Cardiac muscle cell (in vitro differentiated cells and primary cell): ENCODE measurements at regions not wholly inside any gene's neighbourhood (a gene's known extent, or its start where the extent isn't known, plus 50 kb on each side); places are given as distances from the start of the nearest gene placed in this dataset.

ENCODE experiments used
- DNase-seq, 2 donors: peaks; one replicate each; pipeline versions ENCODE4 v3.0.0 to v3.0.0-alpha.2; 2010 to 2017; ENCODE audit warnings: low read depth in 1 of 2, low spot score in 1 of 2
- H3K27ac ChIP-seq: fragments of 200-600 bp; sonication (generic); 2 replicates; pipeline ENCODE4 v1.5.1; 2016
- H3K27me3 ChIP-seq: fragments of 200-600 bp; sonication (generic); 2 replicates; pipeline ENCODE4 v1.6.0; 2016; ENCODE audit warnings: control low read depth
- H3K36me3 ChIP-seq: fragments of 200-600 bp; sonication (generic); 2 replicates; pipeline ENCODE4 v1.5.1; 2016; ENCODE audit warnings: control low read depth
- H3K4me1 ChIP-seq: fragments of 200-600 bp; sonication (generic); 2 replicates; pipeline ENCODE4 v1.8.1; 2017; ENCODE audit warnings: low read depth, mild to moderate bottlenecking, mixed run types
- H3K4me3 ChIP-seq: fragments of 200-600 bp; sonication (generic); 2 replicates; pipeline ENCODE4 v1.5.1; 2016; ENCODE audit warnings: mild to moderate bottlenecking
- H3K9me3 ChIP-seq: fragments of 200-600 bp; sonication (generic); 2 replicates; pipeline ENCODE4 v1.5.1; 2017; ENCODE audit warnings: low read depth, mild to moderate bottlenecking, control low read depth
- CTCF ChIP-seq: IDR thresholded peaks from 2 replicates; pipeline ENCODE4 v1.5.1; 2012; ENCODE audit warnings: low read depth, mild to moderate bottlenecking, low read length

GRCh38 chr13:55538424-55538823 lies 1602.3 kb upstream of the PRR20A start:
- TF ChIP-seq CTCF: no peak
- H3K36me3 ChIP-seq: no peaks in the 10 kb centered on the region
- H3K4me1 ChIP-seq: no peaks in the 10 kb centered on the region
- no peak overlapping the region for H3K4me3 ChIP-seq
- no peak for DNase-seq
- no peak overlapping the region for H3K27ac ChIP-seq
- H3K9me3 ChIP-seq: no peaks in the 10 kb centered on the region
- H3K27me3 ChIP-seq: no peaks in the 10 kb centered on the region

DNA sequence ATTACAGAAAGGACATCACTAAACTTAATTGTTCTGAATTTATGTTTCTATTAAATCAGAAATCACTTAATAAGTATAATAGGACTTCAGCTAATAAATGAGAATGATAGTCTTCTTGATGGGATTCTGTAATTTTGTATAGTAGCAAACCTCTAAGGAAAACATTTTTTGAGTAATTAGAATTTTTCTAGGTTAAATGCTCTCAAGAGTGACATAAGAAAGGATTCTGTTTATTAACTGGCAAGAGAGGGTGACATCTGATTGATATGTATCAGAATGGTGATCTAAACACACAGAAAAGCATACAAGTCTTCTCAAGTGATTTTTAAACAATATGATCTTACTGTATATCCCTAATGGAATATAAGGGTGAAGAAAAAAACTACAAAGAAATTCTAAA lies 1597.7 kb upstream of the PRR20A start:
- H3K4me3 ChIP-seq: no peak overlapping the region
- H3K9me3 ChIP-seq: no peaks in the 10 kb centered on the region
- H3K27ac ChIP-seq: no peak overlapping the region
- H3K27me3 ChIP-seq: no peaks in the 10 kb centered on the region
- H3K36me3 ChIP-seq: no peaks in the 10 kb centered on the region
- TF ChIP-seq CTCF: no peak
- DNase-seq: no peak
- no peaks in the 10 kb centered on the region for H3K4me1 ChIP-seq

GRCh38 chr13:55550624-55551023 lies 1590.1 kb upstream of the PRR20A start:
- no peak for DNase-seq
- no peaks in the 10 kb centered on the region for H3K27me3 ChIP-seq
- H3K4me1 ChIP-seq: no peaks in the 10 kb centered on the region
- H3K4me3 ChIP-seq: no peak overlapping the region
- H3K27ac ChIP-seq: no peak overlapping the region
- no peaks in the 10 kb centered on the region for H3K36me3 ChIP-seq
- no peak for TF ChIP-seq CTCF
- no peaks in the 10 kb centered on the region for H3K9me3 ChIP-seq

GRCh38 chr13:55553701-55554100 lies 1587.0 kb upstream of the PRR20A start:
- H3K27me3 ChIP-seq: no peaks in the 10 kb centered on the region
- no peaks in the 10 kb centered on the region for H3K4me1 ChIP-seq
- H3K36me3 ChIP-seq: no peaks in the 10 kb centered on the region
- H3K27ac ChIP-seq: no peak overlapping the region
- no peak overlapping the region for H3K4me3 ChIP-seq
- TF ChIP-seq CTCF: no peak
- H3K9me3 ChIP-seq: no peaks in the 10 kb centered on the region
- DNase-seq: no peak

GRCh38 chr13:55554741-55555140 lies 1586.0 kb upstream of the PRR20A start:
- no peak overlapping the region for H3K27ac ChIP-seq
- no peak for TF ChIP-seq CTCF
- no peak overlapping the region for H3K4me3 ChIP-seq
- no peaks in the 10 kb centered on the region for H3K4me1 ChIP-seq
- no peak for DNase-seq
- H3K27me3 ChIP-seq: no peaks in the 10 kb centered on the region
- H3K36me3 ChIP-seq: no peaks in the 10 kb centered on the region
- H3K9me3 ChIP-seq: no peaks in the 10 kb centered on the region

DNA sequence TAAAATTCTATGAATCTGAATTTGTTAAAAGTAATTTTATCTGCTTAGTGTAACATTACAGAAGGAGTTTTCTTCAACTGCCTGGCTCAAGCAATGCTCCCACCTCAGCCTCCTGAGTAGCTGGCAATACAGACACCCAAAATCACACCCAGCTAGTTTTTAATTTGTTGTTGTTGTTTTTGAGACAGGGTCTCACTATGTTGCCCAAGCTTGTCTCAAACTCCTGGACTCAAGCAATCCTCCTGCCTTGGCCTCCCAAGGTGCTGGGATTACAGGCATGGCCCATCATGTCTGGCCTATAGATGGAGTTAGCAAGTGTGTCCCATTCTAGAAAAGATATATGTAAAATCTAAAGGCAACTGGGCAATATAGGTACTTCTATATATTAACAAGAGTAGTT lies 1580.4 kb upstream of the PRR20A start:
- no peak for DNase-seq
- Histone ChIP-seq H3K27ac (no peak overlapping the region), H3K36me3 (no peaks in the 10 kb centered on the region), H3K9me3 (no peaks in the 10 kb centered on the region), H3K4me1 (no peaks in the 10 kb centered on the region), H3K4me3 (no peak overlapping the region), H3K27me3 (no peaks in the 10 kb centered on the region)
- TF ChIP-seq CTCF: no peak
